SK-N-SH treated with all-trans-retinoic acid at 6 μM for 48 hours (cell line): ENCODE measurements at regions not wholly inside any gene's neighbourhood (a gene's known extent, or its start where the extent isn't known, plus 50 kb on each side); places are given as distances from the start of the nearest gene placed in this dataset.

Source experiments
- PATZ1 ChIP-seq: fragments of 250-450 bp; sonication (Bioruptor Pico); IDR thresholded peaks from 2 replicates; pipeline ENCODE4 v1.8.0; 2020; ENCODE audit warnings: mild to moderate bottlenecking, moderate library complexity, borderline replicate concordance
- TSHZ2 ChIP-seq: fragments of 250-450 bp; sonication (Bioruptor Pico); IDR thresholded peaks from 2 replicates; pipeline ENCODE4 v1.5.0; 2020; ENCODE audit warnings: mild to moderate bottlenecking, moderate library complexity

GRCh38 chr18:72456802-72457201, 87.3 kb downstream of the CBLN2 start:
- no peak for TF ChIP-seq TSHZ2 (CRISPR knock-in tag)
- TF ChIP-seq PATZ1 (CRISPR knock-in tag) = peak; percentile 69; the same call in 1 of the 2 replicates
